HepG2 (cell line): ENCODE measurements at regions not wholly inside any gene's neighbourhood (a gene's known extent, or its start where the extent isn't known, plus 50 kb on each side); places are given as distances from the start of the nearest gene placed in this dataset.

Experiments
- ATAC-seq: fragments of 200-7000 bp; cut with Tn5 transposase; 3 replicates; pipeline ENCODE4 v1.9.1; 2020; ENCODE audit warnings: mild to moderate bottlenecking, moderate library complexity
- BruUV-seq: library from RNA; stranded (reverse); fragments of 400-500 nt; replicated peaks from 2 replicates; lab custom pipeline; 2021; lab: Mats Ljungman, UMichigan
- CTCF ChIA-PET: fragments of 300-600 bp; formaldehyde crosslinking; extraction: SDS; loops from one replicate; lab custom pipeline; 2021; ENCODE audit warnings: low total read pairs, inconsistent platforms, low intra/inter-chr PET ratio; lab: Yijun Ruan, JAX
- POLR2A ChIA-PET: fragments of 350-600 bp; sonication (Branson Sonifier 250); formaldehyde crosslinking; loops from one replicate; lab custom pipeline; 2020; ENCODE audit warnings: antibody characterized with exemption, inconsistent platforms; lab: Yijun Ruan, JAX
- DNase-seq: peaks from one replicate; pipeline ENCODE4 v3.0.0-alpha.2; 2015; ENCODE audit warnings: low spot score
- FAIRE-seq: peaks from 3 replicates; lab custom pipeline; 2011; peaks lifted over from hg19 to GRCh38; lab: Jason Lieb, UNC
- H2AFZ ChIP-seq: one replicate; pipeline ENCODE4 v1.6.1; 2011; ENCODE audit warnings: low read length, inconsistent platforms
- H3K27ac ChIP-seq: fragments of 300-600 bp; 3 replicates; pipeline ENCODE4 v1.8.0; 2011; ENCODE audit warnings: mixed run types, mild to moderate bottlenecking, mixed read lengths, low read length, inconsistent platforms; ENCODE audit not compliant: insufficient read depth; ENCODE audit errors: extremely low read length
- H3K27me3 ChIP-seq, 2 experiments: fragments of 200-600 bp in 1 of 2; 2 replicates in 1 of 2; 3 replicates in 1 of 2; pipeline versions ENCODE4 v1.6.0 to v1.8.0; 2011; ENCODE audit warnings: low read length in 2 of 2, mild to moderate bottlenecking in 2 of 2, moderate library complexity in 2 of 2, inconsistent platforms in 1 of 2; ENCODE audit not compliant: insufficient read depth in 2 of 2, control insufficient read depth in 1 of 2
- H3K36me3 ChIP-seq, 2 experiments: fragments of 200-600 bp in 1 of 2; replicated peaks in 1 of 2; 2 replicates in 1 of 2; 3 replicates in 1 of 2; pipeline versions ENCODE4 v1.5.1 to v1.8.0; 2011; ENCODE audit warnings: low read length in 2 of 2, inconsistent platforms in 1 of 2; ENCODE audit not compliant: insufficient read depth in 2 of 2, control insufficient read depth in 1 of 2
- H3K4me1 ChIP-seq: 2 replicates; pipeline ENCODE4 v1.5.1; 2012; ENCODE audit warnings: low read length, inconsistent platforms; ENCODE audit not compliant: insufficient read depth
- H3K4me2 ChIP-seq: 2 replicates; pipeline ENCODE4 v1.6.0; 2011; ENCODE audit warnings: low read depth, low read length, inconsistent platforms
- H3K4me3 ChIP-seq, 3 experiments: fragments of 200-600 bp in 1 of 3; sonication (generic), shearing (Covaris generic) in 1 of 3; replicated peaks in 1 of 3; 2 replicates each; pipeline ENCODE4 v1.5.1; 2011 to 2016; ENCODE audit warnings: low read length in 3 of 3, inconsistent platforms in 2 of 3, low read depth in 2 of 3, mild to moderate bottlenecking in 2 of 3, control low read depth in 1 of 3, mixed read lengths in 1 of 3; ENCODE audit not compliant: insufficient read depth in 1 of 3
- H3K79me2 ChIP-seq: one replicate; pipeline ENCODE4 v1.6.1; 2011; ENCODE audit warnings: low read length, inconsistent platforms; ENCODE audit not compliant: insufficient read depth
- H3K9ac ChIP-seq: 2 replicates; pipeline ENCODE4 v1.6.0; 2011; ENCODE audit warnings: mild to moderate bottlenecking, low read depth, low read length, inconsistent platforms; ENCODE audit not compliant: insufficient read depth
- H3K9me3 ChIP-seq: 2 replicates; pipeline ENCODE4 v1.5.1; 2012; ENCODE audit warnings: mild to moderate bottlenecking, low read length
- H4K20me1 ChIP-seq: 2 replicates; pipeline ENCODE4 v1.6.0; 2011; ENCODE audit warnings: inconsistent platforms, mild to moderate bottlenecking, low read length, moderate library complexity; ENCODE audit not compliant: insufficient read depth
- KAT2B ChIP-seq: fragments of 150-350 bp; IDR thresholded peaks from 2 replicates; pipeline ENCODE4 v1.6.1; 2014; ENCODE audit warnings: low read depth, low read length, borderline replicate concordance
- MAFK ChIP-seq, 2 experiments: IDR thresholded peaks in 1 of 2; conservative IDR thresholded peaks in 1 of 2; 2 replicates each; pipeline ENCODE4 v1.6.1; 2011; ENCODE audit warnings: improper control_type of control experiment in 2 of 2, low read length in 2 of 2
- MEIS2 ChIP-seq: sonication (generic); formaldehyde crosslinking; IDR thresholded peaks from 2 replicates; pipeline ENCODE4 v1.9.0; 2021; ENCODE audit warnings: mild to moderate bottlenecking, missing genetic modification reagents
- TAF15 ChIP-seq: fragments of 200-400 bp; formaldehyde crosslinking; IDR thresholded peaks from one replicate; pipeline ENCODE4 v1.6.1; 2018; ENCODE audit warnings: mild to moderate bottlenecking, low read depth, low read length; ENCODE audit not compliant: poor library complexity, severe bottlenecking
- TBX3 ChIP-seq: fragments of 450-650 bp; IDR thresholded peaks from 2 replicates; pipeline ENCODE4 v1.6.1; 2017; ENCODE audit warnings: antibody characterized with exemption, mild to moderate bottlenecking, inconsistent platforms, borderline replicate concordance
- ZNF160 ChIP-seq: sonication (generic); formaldehyde crosslinking; IDR thresholded peaks from 2 replicates; pipeline ENCODE4 v1.8.0; 2022; ENCODE audit warnings: mild to moderate bottlenecking, inconsistent platforms, missing genetic modification reagents
- ZNF282 ChIP-seq: fragments of 450-650 bp; IDR thresholded peaks from 2 replicates; pipeline ENCODE4 v1.6.1; 2018; ENCODE audit not compliant: partially characterized antibody
- ZNF567 ChIP-seq: sonication (generic); formaldehyde crosslinking; IDR thresholded peaks from 2 replicates; pipeline ENCODE4 v1.8.1; 2023; ENCODE audit warnings: mild to moderate bottlenecking, missing genetic modification reagents, borderline replicate concordance
- ZNF713 ChIP-seq: sonication (generic); formaldehyde crosslinking; IDR thresholded peaks from 2 replicates; pipeline ENCODE4 v1.4.0; 2020; ENCODE audit warnings: mild to moderate bottlenecking, missing genetic modification reagents
- ZNF720 ChIP-seq: sonication (generic); formaldehyde crosslinking; IDR thresholded peaks from 2 replicates; pipeline ENCODE4 v1.4.0; 2020; ENCODE audit warnings: missing genetic modification reagents
- in situ Hi-C: cut with HindIII; loops from 2 replicates; pipeline ENCODE4 v1.10.0; 2017; ENCODE audit warnings: low pct_unique_long_range_greater_than_20kb; ENCODE audit not compliant: extremely low pct_ligation_motif_present
- intact Hi-C: fragments of 100-400 bp; cut with micrococcal nuclease; formaldehyde crosslinking; loops from one replicate; pipeline ENCODE4 v1.10.0; 2022; ENCODE audit not compliant: unreplicated experiment
- TF ChIP-seq, protein P1 (sequence below): sonication (generic); formaldehyde crosslinking; conservative IDR thresholded peaks from 2 replicates; pipeline ENCODE4 v1.4.0; 2020; ENCODE audit warnings: missing genetic modification reagents

DNA sequence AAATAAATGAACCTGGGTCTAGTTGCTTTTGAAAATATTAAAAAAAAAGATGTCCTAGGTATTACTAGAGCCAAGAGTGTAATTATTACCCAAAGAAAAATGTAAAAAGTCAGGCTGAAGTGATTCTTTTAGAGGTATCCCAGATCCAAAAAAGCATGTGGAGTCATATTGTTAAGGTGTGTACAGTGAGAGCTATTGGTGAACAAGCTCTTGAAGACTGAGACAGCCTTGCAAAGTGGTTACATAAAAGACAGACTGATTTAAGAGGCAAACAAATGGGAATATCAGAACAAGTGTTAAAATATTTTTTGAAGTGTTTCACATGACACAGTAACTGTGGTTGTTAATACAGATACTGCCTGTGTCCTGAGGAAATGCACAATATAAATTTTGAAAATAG, 624.5 kb downstream of the PLOD2 start:
- TF ChIP-seq MEIS2: no peak
- no peak for TF ChIP-seq ZNF567 (CRISPR knock-in tag)
- TF ChIP-seq KAT2B: no peak
- TF ChIP-seq ZNF160 (CRISPR knock-in tag): no peak
- TF ChIP-seq ZNF713 (CRISPR knock-in tag): no peak
- no peak for TF ChIP-seq ZNF282
- no peak for TF ChIP-seq TAF15
- TF ChIP-seq ZNF720 (CRISPR knock-in tag): no peak
- TF ChIP-seq MAFK (conservative IDR thresholded peaks at IDR 0.05 in 1 of 2, IDR thresholded peaks at IDR 0.05 in 1 of 2; ENCODE audit: low read length in 2 of 2): no peak
- TF ChIP-seq TBX3: no peak
- TF ChIP-seq, protein P1, sequence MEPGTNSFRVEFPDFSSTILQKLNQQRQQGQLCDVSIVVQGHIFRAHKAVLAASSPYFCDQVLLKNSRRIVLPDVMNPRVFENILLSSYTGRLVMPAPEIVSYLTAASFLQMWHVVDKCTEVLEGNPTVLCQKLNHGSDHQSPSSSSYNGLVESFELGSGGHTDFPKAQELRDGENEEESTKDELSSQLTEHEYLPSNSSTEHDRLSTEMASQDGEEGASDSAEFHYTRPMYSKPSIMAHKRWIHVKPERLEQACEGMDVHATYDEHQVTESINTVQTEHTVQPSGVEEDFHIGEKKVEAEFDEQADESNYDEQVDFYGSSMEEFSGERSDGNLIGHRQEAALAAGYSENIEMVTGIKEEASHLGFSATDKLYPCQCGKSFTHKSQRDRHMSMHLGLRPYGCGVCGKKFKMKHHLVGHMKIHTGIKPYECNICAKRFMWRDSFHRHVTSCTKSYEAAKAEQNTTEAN (CRISPR knock-in tag): no peak
- FAIRE-seq: no peak

More for the DNA sequence above, 624.5 kb downstream of the PLOD2 start:
- ATAC-seq: no peak
- Histone ChIP-seq H3K4me1 (no peaks in the 10 kb centered on the region), H3K9ac (no peak overlapping the region), H3K27me3 (no peaks in the 10 kb centered on the region), H3K4me3 (no peak overlapping the region), H2AFZ (no peak overlapping the region), H3K4me2 (no peak overlapping the region), H4K20me1 (no peaks in the 10 kb centered on the region), H3K27ac (no peak overlapping the region), H3K79me2 (no peaks in the 10 kb centered on the region), H3K36me3 (no peaks in the 10 kb centered on the region), H3K9me3 (no peaks in the 10 kb centered on the region)
- intact Hi-C loops: no loop called here
- in situ Hi-C loops: no loop called here
- DNase-seq: no peak
- ChIA-PET POLR2A (no interaction called here), CTCF (no interaction called here)
- no TSS peak for BruUV-seq
